Astrocyte (in vitro differentiated cells and primary cell): ENCODE measurements at regions not wholly inside any gene's neighbourhood (a gene's known extent, or its start where the extent isn't known, plus 50 kb on each side); places are given as distances from the start of the nearest gene placed in this dataset.

ENCODE experiments used
- CTCF ChIP-seq: IDR thresholded peaks from 2 replicates; pipeline ENCODE4 v1.5.1; 2011; ENCODE audit warnings: low read depth, mild to moderate bottlenecking, inconsistent platforms, low read length, moderate library complexity; ENCODE audit not compliant: insufficient read depth
- EZH2 ChIP-seq: IDR thresholded peaks from 2 replicates; pipeline ENCODE4 v1.6.1; 2012; ENCODE audit warnings: mild to moderate bottlenecking, low read length, inconsistent platforms; ENCODE audit not compliant: insufficient read depth

GRCh38 chr5:118371973-118372831 is 616.1 kb downstream of the DTWD2 start:
- TF ChIP-seq CTCF (no peak), EZH2 (no peak)
